H9 (cell line): ENCODE measurements at regions not wholly inside any gene's neighbourhood (a gene's known extent, or its start where the extent isn't known, plus 50 kb on each side); places are given as distances from the start of the nearest gene placed in this dataset.

Source experiments
- DNase-seq: peaks from one replicate; pipeline ENCODE4 v3.0.0-alpha.2; 2017
- H2AFZ ChIP-seq: one replicate; pipeline ENCODE4 v1.6.1; 2013; ENCODE audit warnings: mild to moderate bottlenecking, low read length, control low read depth, moderate library complexity
- H2AK5ac ChIP-seq: 2 replicates; pipeline ENCODE4 v1.6.1; 2013; ENCODE audit warnings: low read length, control low read depth, mixed read lengths; ENCODE audit not compliant: insufficient read length
- H2BK120ac ChIP-seq: one replicate; pipeline ENCODE4 v1.6.1; 2013; ENCODE audit warnings: low read depth, mild to moderate bottlenecking, low read length, control low read depth, inconsistent platforms; ENCODE audit not compliant: poor library complexity, severe bottlenecking
- H2BK12ac ChIP-seq: 2 replicates; pipeline ENCODE4 v1.6.1; 2013; ENCODE audit warnings: low read length, control low read depth, mixed read lengths, low read depth; ENCODE audit not compliant: insufficient read length
- H2BK15ac ChIP-seq: 2 replicates; pipeline ENCODE4 v1.6.1; 2013; ENCODE audit warnings: low read depth, low read length, control low read depth
- H2BK20ac ChIP-seq: one replicate; pipeline ENCODE4 v1.6.1; 2013; ENCODE audit warnings: low read depth, mild to moderate bottlenecking, low read length, control low read depth, inconsistent platforms; ENCODE audit not compliant: poor library complexity, severe bottlenecking
- H2BK5ac ChIP-seq: 2 replicates; pipeline ENCODE4 v1.6.1; 2013; ENCODE audit warnings: low read length, control low read depth, mixed read lengths; ENCODE audit not compliant: insufficient read length
- H3K14ac ChIP-seq: 2 replicates; pipeline ENCODE4 v1.6.1; 2013; ENCODE audit warnings: low read length, control low read depth; ENCODE audit not compliant: insufficient read depth
- H3K18ac ChIP-seq: 2 replicates; pipeline ENCODE4 v1.6.1; 2013; ENCODE audit warnings: low read depth, mild to moderate bottlenecking, mixed read lengths, low read length, control low read depth; ENCODE audit not compliant: insufficient read length
- H3K23ac ChIP-seq: 2 replicates; pipeline ENCODE4 v1.6.1; 2013; ENCODE audit warnings: low read length, control low read depth, mixed read lengths, low read depth; ENCODE audit not compliant: insufficient read length
- H3K23me2 ChIP-seq: 2 replicates; pipeline ENCODE4 v1.6.1; 2013; ENCODE audit warnings: low read depth, mild to moderate bottlenecking, mixed read lengths, low read length, control low read depth; ENCODE audit not compliant: insufficient read length, poor library complexity, severe bottlenecking
- H3K27ac ChIP-seq: 2 replicates; pipeline ENCODE4 v1.5.1; 2013; ENCODE audit warnings: low read length, control low read depth, mixed read lengths, low read depth; ENCODE audit not compliant: insufficient read length
- H3K27me3 ChIP-seq: 2 replicates; pipeline ENCODE4 v1.6.1; 2013; ENCODE audit warnings: low read length, control low read depth, inconsistent platforms; ENCODE audit not compliant: insufficient read depth
- H3K4ac ChIP-seq: 2 replicates; pipeline ENCODE4 v1.6.1; 2013; ENCODE audit warnings: low read depth, mild to moderate bottlenecking, control low read depth, inconsistent platforms, low read length, moderate library complexity
- H3K4me1 ChIP-seq: 2 replicates; pipeline ENCODE4 v1.6.1; 2013; ENCODE audit warnings: low read length, control low read depth, inconsistent platforms; ENCODE audit not compliant: insufficient read depth
- H3K4me2 ChIP-seq: 2 replicates; pipeline ENCODE4 v1.6.1; 2013; ENCODE audit warnings: low read length, control low read depth, mixed read lengths; ENCODE audit not compliant: insufficient read length, insufficient read depth
- H3K56ac ChIP-seq: 2 replicates; pipeline ENCODE4 v1.6.1; 2013; ENCODE audit warnings: low read depth, mild to moderate bottlenecking, mixed read lengths, low read length, control low read depth; ENCODE audit not compliant: insufficient read length
- H3K79me1 ChIP-seq: 2 replicates; pipeline ENCODE4 v1.6.1; 2013; ENCODE audit warnings: low read depth, mild to moderate bottlenecking, moderate library complexity, low read length, control low read depth, inconsistent platforms; ENCODE audit not compliant: insufficient read depth, poor library complexity, severe bottlenecking
- H3K79me2 ChIP-seq: 2 replicates; pipeline ENCODE4 v1.6.1; 2013; ENCODE audit warnings: low read length, control low read depth, inconsistent platforms; ENCODE audit not compliant: insufficient read depth
- H3K9ac ChIP-seq: 2 replicates; pipeline ENCODE4 v1.6.1; 2013; ENCODE audit warnings: low read length, control low read depth, mixed read lengths; ENCODE audit not compliant: insufficient read length; ENCODE audit errors: extremely low read depth
- H3K9me3 ChIP-seq: one replicate; pipeline ENCODE4 v1.6.1; 2013; ENCODE audit warnings: low read depth, low read length, inconsistent platforms; ENCODE audit not compliant: control insufficient read depth
- H3T11ph ChIP-seq: one replicate; pipeline ENCODE4 v1.6.1; 2013; ENCODE audit warnings: mild to moderate bottlenecking, low read length, control low read depth, inconsistent platforms
- H4K20me1 ChIP-seq: one replicate; pipeline ENCODE4 v1.6.1; 2013; ENCODE audit not compliant: control insufficient read depth, insufficient read length, insufficient read depth
- H4K5ac ChIP-seq: 2 replicates; pipeline ENCODE4 v1.6.1; 2013; ENCODE audit warnings: low read depth, mild to moderate bottlenecking, mixed read lengths, low read length, control low read depth; ENCODE audit not compliant: insufficient read length
- H4K8ac ChIP-seq: replicated peaks from 2 replicates; pipeline ENCODE4 v1.6.1; 2013; ENCODE audit warnings: low read length, control low read depth, mixed read lengths, low read depth; ENCODE audit not compliant: insufficient read length
- H4K91ac ChIP-seq: 2 replicates; pipeline ENCODE4 v1.6.1; 2013; ENCODE audit warnings: low read depth, mild to moderate bottlenecking, moderate library complexity, mixed read lengths, low read length, control low read depth; ENCODE audit not compliant: insufficient read length
- H3K27ac Mint-ChIP-seq, 3 experiments: 2 replicates in 2 of 3; 3 replicates in 1 of 3; pipeline ENCODE4 v1.8.0; 2020 to 2021; ENCODE audit warnings: mixed read lengths in 3 of 3, mild to moderate bottlenecking in 1 of 3, moderate library complexity in 1 of 3
- H3K27me3 Mint-ChIP-seq: 2 replicates; pipeline ENCODE4 v1.8.0; 2021; ENCODE audit warnings: low read depth, mild to moderate bottlenecking, moderate library complexity, mixed read lengths
- H3K36me3 Mint-ChIP-seq, 3 experiments: 2 replicates in 2 of 3; 3 replicates in 1 of 3; pipeline ENCODE4 v1.8.0; 2020 to 2021; ENCODE audit warnings: low read depth in 3 of 3, mixed read lengths in 3 of 3; ENCODE audit not compliant: insufficient read depth in 1 of 3
- H3K4me1 Mint-ChIP-seq, 2 experiments: 2 replicates each; pipeline ENCODE4 v1.8.0; 2020; ENCODE audit warnings: mixed read lengths in 2 of 2
- H3K4me3 Mint-ChIP-seq, 2 experiments: 2 replicates in 1 of 2; 3 replicates in 1 of 2; pipeline ENCODE4 v1.8.0; 2020 to 2021; ENCODE audit warnings: mild to moderate bottlenecking in 2 of 2, mixed read lengths in 2 of 2, moderate library complexity in 1 of 2
- H3K9me3 Mint-ChIP-seq, 2 experiments: 2 replicates in 1 of 2; 3 replicates in 1 of 2; pipeline ENCODE4 v1.8.0; 2020; ENCODE audit warnings: mild to moderate bottlenecking in 2 of 2, mixed read lengths in 2 of 2, moderate library complexity in 1 of 2
- CTCF ChIP-seq: fragments of 200-600 bp; sonication (generic); conservative IDR thresholded peaks from 3 replicates; pipeline ENCODE4 v1.8.0; 2021; ENCODE audit warnings: antibody characterized with exemption, mild to moderate bottlenecking
- WGBS: extraction: QIAGEN DNeasy Blood & Tissue Kit; methylation state at CpG from one replicate; pipeline ENCODE4 v1.1.7; 2013; ENCODE audit warnings: missing lambda C conversion rate, low lambda C conversion rate, mixed read lengths; ENCODE audit not compliant: insufficient read length; ENCODE audit errors: extremely low coverage; 5-methylcytosine and 5-hydroxymethylcytosine counted together

GRCh38 chr16:54645345-54645744 lies 285.3 kb upstream of the IRX5 start:
- no peaks in the 10 kb centered on the region for H3K79me2 ChIP-seq
- no peak overlapping the region for H3K56ac ChIP-seq
- no peak overlapping the region for H4K8ac ChIP-seq
- no peaks in the 10 kb centered on the region for H4K20me1 ChIP-seq
- no peak overlapping the region for H2AK5ac ChIP-seq
- H2BK12ac ChIP-seq: no peak overlapping the region
- H4K91ac ChIP-seq: no peak overlapping the region
- Mint-ChIP-seq H3K36me3 (peaks cover 0 to 2% (median 0%) of the 10 kb centered on the region in 3 experiments; a peak in 1 of 7 replicates), H3K27ac (no peak overlapping the region), H3K9me3 (no peaks in the 10 kb centered on the region; a peak in 2 of 5 replicates), H3K4me1 (peaks cover 16 to 23% of the 10 kb centered on the region in 2 experiments), H3K27me3 (peaks cover 43% of the 10 kb centered on the region), H3K4me3 (no peak overlapping the region)
- no peaks in the 10 kb centered on the region for H3K79me1 ChIP-seq
- H4K5ac ChIP-seq: no peak overlapping the region
- H2BK5ac ChIP-seq: no peak overlapping the region
- H3K9me3 ChIP-seq: no peaks in the 10 kb centered on the region
- H3K27me3 ChIP-seq: peaks cover 6% of the 10 kb centered on the region; the same call in 1 of the 2 replicates
- no peaks in the 10 kb centered on the region for H3K4me1 ChIP-seq
- no peak overlapping the region for H3K4ac ChIP-seq
- H3K18ac ChIP-seq: no peak overlapping the region
- TF ChIP-seq CTCF: no peak
- no peak overlapping the region for H3K4me2 ChIP-seq
- no peak overlapping the region for H3T11ph ChIP-seq
- no peak overlapping the region for H3K9ac ChIP-seq
- no peak overlapping the region for H3K23ac ChIP-seq
- H3K27ac ChIP-seq: no peak overlapping the region
- no peaks in the 10 kb centered on the region for H3K23me2 ChIP-seq
- no peak overlapping the region for H3K14ac ChIP-seq
- WGBS: no CpG with 5 or more reads among the region's 4 CpGs
- DNase-seq: no peak
- no peak overlapping the region for H2BK20ac ChIP-seq
- no peak overlapping the region for H2AFZ ChIP-seq
- H2BK15ac ChIP-seq: no peak overlapping the region
- H2BK120ac ChIP-seq: no peak overlapping the region
